Type B pancreatic cell (in vitro differentiated cells): ENCODE measurements at regions not wholly inside any gene's neighbourhood (a gene's known extent, or its start where the extent isn't known, plus 50 kb on each side); places are given as distances from the start of the nearest gene placed in this dataset.

Experiments used
- DNase-seq: peaks from one replicate; pipeline ENCODE4 v3.0.0; 2021; ENCODE audit warnings: mixed read lengths; ENCODE audit not compliant: unreplicated experiment; ENCODE audit errors: extremely low spot score
- H3K27ac Mint-ChIP-seq: 2 replicates; pipeline ENCODE4 v1.8.0; 2021; ENCODE audit warnings: mild to moderate bottlenecking, mixed read lengths
- H3K27me3 Mint-ChIP-seq: 2 replicates; pipeline ENCODE4 v1.8.0; 2021; ENCODE audit warnings: mixed read lengths
- H3K36me3 Mint-ChIP-seq: 2 replicates; pipeline ENCODE4 v1.8.0; 2021; ENCODE audit warnings: mixed read lengths
- H3K4me1 Mint-ChIP-seq: one replicate; pipeline ENCODE4 v1.8.0; 2021; ENCODE audit warnings: mixed read lengths; ENCODE audit not compliant: unreplicated experiment
- H3K4me3 Mint-ChIP-seq: 2 replicates; pipeline ENCODE4 v1.8.0; 2021; ENCODE audit warnings: mild to moderate bottlenecking, mixed read lengths
- H3K9me3 Mint-ChIP-seq: 2 replicates; pipeline ENCODE4 v1.8.0; 2021; ENCODE audit warnings: mixed read lengths
- CTCF ChIP-seq: fragments of 200-600 bp; sonication (generic); conservative IDR thresholded peaks from 2 replicates; pipeline ENCODE4 v1.5.0; 2021; ENCODE audit warnings: antibody characterized with exemption, mild to moderate bottlenecking

DNA sequence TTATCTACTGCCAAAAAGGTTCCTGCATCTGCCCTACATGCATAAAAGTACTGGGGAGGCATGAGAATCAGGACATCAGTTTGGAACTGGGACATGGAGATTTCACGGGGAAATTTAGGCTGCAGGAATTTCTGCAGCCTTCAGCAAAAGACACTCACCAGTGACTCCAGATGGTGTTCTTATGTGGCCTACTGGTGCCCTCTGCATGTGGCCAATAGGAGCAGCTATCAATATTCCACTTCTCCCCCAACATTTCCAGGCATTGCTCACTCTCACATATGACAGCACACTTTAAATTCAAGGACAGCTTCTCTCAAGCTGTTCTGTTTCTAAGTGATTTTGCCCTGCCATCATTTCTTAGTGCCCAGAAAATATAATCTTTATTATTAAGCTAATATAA is 570.5 kb upstream of the ARGLU1 start:
- Mint-ChIP-seq H3K36me3 (no peaks in the 10 kb centered on the region), H3K9me3 (no peaks in the 10 kb centered on the region), H3K4me3 (no peak overlapping the region), H3K27me3 (no peaks in the 10 kb centered on the region), H3K4me1 (no peaks in the 10 kb centered on the region), H3K27ac (no peak overlapping the region)
- TF ChIP-seq CTCF = no peak
- DNase-seq = no peak

- no peak for TF ChIP-seq CTCF
- Mint-ChIP-seq H3K4me3 (no peak overlapping the region), H3K4me1 (no peaks in the 10 kb centered on the region), H3K27me3 (no peaks in the 10 kb centered on the region), H3K9me3 (peaks cover 3% of the 10 kb centered on the region), H3K36me3 (no peaks in the 10 kb centered on the region), H3K27ac (no peak overlapping the region)
- no peak for DNase-seq
These were observed 566.0 kb upstream of the ARGLU1 start for GRCh38 chr13:107133950-107134349.

DNA sequence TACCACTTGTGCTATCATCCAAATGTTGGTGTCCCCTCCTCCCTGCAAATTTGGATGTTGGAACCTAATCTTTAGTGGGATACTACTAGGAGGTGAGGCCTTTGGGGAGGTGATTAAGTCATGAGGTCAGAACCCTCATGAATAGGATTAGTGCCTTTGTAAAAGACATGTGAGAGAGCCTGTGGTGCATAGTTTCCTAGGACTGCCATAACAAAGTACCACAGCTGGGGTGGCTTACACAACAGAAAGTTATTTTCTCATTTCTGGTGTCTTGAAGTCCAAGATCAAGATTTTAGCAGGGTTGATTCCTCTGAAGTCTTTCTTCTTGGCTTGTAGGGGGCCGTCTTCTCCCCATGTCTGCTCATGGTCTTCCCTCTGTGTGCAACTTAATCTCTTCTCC is 562.6 kb upstream of the ARGLU1 start:
- no peak for DNase-seq
- Mint-ChIP-seq H3K4me3 (no peak overlapping the region), H3K27ac (no peak overlapping the region), H3K9me3 (peaks cover 20% of the 10 kb centered on the region), H3K36me3 (no peaks in the 10 kb centered on the region), H3K27me3 (peaks cover 12% of the 10 kb centered on the region), H3K4me1 (no peaks in the 10 kb centered on the region)
- no peak for TF ChIP-seq CTCF

- no peaks in the 10 kb centered on the region for H3K36me3 Mint-ChIP-seq
- peaks cover 20% of the 10 kb centered on the region for H3K9me3 Mint-ChIP-seq
- peaks cover 12% of the 10 kb centered on the region for H3K27me3 Mint-ChIP-seq
- no peak for TF ChIP-seq CTCF
- H3K4me1 Mint-ChIP-seq = no peaks in the 10 kb centered on the region
- no peak overlapping the region for H3K4me3 Mint-ChIP-seq
- DNase-seq = no peak
- no peak overlapping the region for H3K27ac Mint-ChIP-seq
These were observed 556.8 kb upstream of the ARGLU1 start for GRCh38 chr13:107124730-107125129.

GRCh38 chr13:107124129-107124718 is 556.3 kb upstream of the ARGLU1 start:
- H3K27ac Mint-ChIP-seq = no peak overlapping the region
- no peak overlapping the region for H3K4me3 Mint-ChIP-seq
- no peak for DNase-seq
- no peaks in the 10 kb centered on the region for H3K4me1 Mint-ChIP-seq
- peaks cover 20% of the 10 kb centered on the region for H3K9me3 Mint-ChIP-seq
- peaks cover 12% of the 10 kb centered on the region for H3K27me3 Mint-ChIP-seq
- TF ChIP-seq CTCF = peak; percentile 88
- no peaks in the 10 kb centered on the region for H3K36me3 Mint-ChIP-seq

DNA sequence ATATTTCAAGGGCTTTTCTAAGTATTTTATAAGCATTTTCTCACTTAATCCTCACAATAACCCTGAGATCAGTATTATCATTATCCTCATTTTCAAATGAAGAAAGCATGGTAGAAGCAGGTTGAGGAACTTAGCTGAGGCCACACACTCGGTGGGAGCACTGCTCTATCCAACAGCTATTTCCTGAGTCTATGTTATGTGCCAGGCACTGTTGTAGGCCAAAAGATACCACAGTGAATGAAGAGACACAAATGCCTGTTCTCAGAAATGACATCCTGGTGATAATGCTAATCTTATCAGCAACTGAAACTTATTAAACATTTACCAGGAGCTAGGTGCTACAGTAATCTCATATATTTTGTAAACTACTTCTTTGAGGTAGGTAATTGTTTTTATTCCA is 553.9 kb upstream of the ARGLU1 start:
- TF ChIP-seq CTCF = no peak
- Mint-ChIP-seq H3K27me3 (peaks cover 10% of the 10 kb centered on the region), H3K9me3 (no peaks in the 10 kb centered on the region), H3K4me3 (no peak overlapping the region), H3K27ac (no peak overlapping the region), H3K4me1 (no peaks in the 10 kb centered on the region), H3K36me3 (no peaks in the 10 kb centered on the region)
- DNase-seq = no peak
